AML-193 (cell line): ENCODE measurements at regions not wholly inside any gene's neighbourhood (a gene's known extent, or its start where the extent isn't known, plus 50 kb on each side); places are given as distances from the start of the nearest gene placed in this dataset.
A peak's percentile ranks its signal among the peaks of the same experiment; 100 is the strongest.
"Not testable (repeated sequence)": the region's sequence is repeated elsewhere in the genome, so short reads cannot be mapped to it uniquely, and the experiment has no call there.

ENCODE experiments used
- DNase-seq, 2 experiments: peaks; one replicate each; lab custom pipeline; 2025; lab: John Stamatoyannopoulos, UW

GRCh38 chr2:36302911-36303310, 52.7 kb upstream of the CRIM1 start:
- DNase-seq = no peak

- DNase-seq = no peak
These were observed 53.7 kb upstream of the CRIM1 start for GRCh38 chr2:36301843-36302242.

DNA sequence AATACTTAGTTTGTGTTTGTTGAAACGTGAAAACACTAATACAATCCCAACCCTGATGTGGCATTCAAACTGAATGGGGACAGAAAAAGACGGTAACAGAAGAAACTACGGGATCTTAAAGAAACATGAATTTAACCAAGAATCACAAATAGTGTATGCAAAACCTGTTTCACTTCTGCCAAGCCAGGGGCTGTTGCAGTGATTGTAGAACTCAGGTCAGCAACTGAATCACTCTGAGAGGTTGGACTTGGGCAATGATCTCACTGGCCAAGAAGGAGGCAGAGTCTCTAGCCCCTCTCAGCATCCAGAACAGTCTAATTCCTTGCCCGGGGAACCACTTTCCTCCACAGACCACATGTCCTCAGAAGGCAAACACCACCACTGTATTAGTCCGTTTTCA, 54.9 kb upstream of the CRIM1 start:
- no peak for DNase-seq

DNA sequence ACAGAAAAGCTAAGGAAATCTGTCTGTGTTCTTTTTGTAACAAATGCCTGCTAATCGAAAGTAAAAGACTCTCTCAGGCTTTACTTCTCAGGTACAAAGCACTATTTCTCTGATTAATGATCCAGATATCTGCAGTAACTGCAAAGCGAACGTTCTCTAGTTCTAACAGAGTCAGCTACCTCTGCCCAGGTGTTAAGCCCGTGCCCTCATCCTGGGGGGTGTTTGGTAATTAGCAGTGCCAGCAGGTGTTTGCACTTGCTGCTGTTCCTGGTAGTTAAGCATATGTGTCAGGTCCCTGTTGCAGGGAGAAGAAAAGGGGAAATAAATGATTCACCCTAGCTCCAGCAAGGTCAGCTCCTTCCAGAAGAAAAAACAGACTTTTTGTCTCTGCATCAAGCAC, 58.8 kb upstream of the CRIM1 start:
- DNase-seq = no peak

DNA sequence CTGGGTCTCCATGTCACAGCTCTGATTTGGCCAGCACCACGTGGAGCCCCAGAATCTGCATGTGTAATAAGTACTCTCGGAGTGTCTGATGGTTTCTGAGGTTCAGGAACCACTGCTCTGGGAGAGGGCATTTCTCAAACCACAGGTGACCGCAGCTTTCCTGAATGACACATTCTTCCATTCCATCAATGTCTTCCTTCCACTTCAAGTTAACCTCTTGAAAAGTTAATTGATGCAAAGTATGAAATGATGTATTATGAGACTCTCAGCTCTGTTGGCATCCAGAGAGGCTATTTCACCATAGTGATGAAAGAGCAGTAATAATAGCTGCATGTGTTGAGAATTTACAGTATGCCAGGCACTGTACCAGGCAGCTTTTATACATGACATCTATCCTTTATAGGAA, 61.3 kb upstream of the CRIM1 start:
- no peak for DNase-seq

DNA sequence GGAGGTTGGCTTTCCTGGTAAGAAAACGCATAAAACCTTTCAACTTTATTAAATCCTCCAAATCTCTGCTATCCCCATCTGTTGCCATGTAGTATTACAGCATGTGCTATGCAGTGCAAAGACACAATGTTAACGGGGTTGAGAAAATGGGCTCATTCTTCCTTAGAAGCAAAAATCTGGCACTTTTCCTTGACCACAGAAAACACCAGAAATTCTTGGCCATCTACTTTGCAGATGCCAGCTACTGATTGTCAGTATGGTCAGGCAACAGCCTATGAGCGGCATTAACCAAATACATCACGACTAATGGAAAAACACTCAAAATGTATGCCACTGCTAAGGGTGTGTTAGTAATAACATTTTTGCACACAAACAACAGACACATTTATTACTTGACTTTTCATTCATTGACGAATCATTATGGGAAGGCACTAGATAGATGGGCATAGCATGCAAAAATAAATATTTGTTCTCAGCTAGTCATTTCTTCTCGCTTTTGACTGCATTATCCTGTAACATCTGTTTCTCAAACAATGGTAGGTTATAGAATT, 65.2 kb upstream of the CRIM1 start:
- no peak for DNase-seq

DNA sequence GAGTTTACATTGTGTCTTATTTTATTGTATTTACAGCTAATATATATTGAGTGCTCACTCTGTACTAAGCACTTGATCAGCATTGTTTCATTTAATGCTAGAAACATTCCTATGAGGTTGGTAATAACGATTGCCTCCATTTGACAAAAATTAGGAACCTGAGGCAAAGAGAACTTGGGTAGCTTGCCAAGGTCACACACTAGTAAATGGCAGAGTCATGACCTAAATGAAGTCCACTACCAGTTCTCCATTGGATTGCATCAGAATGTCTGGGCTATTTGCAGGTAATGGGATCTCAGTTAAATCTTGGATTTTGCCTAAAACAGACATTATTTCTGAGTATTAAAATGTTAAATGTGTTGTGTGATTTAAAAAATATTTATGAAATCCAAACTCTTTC, 65.8 kb upstream of the CRIM1 start:
- DNase-seq = no peak

DNA sequence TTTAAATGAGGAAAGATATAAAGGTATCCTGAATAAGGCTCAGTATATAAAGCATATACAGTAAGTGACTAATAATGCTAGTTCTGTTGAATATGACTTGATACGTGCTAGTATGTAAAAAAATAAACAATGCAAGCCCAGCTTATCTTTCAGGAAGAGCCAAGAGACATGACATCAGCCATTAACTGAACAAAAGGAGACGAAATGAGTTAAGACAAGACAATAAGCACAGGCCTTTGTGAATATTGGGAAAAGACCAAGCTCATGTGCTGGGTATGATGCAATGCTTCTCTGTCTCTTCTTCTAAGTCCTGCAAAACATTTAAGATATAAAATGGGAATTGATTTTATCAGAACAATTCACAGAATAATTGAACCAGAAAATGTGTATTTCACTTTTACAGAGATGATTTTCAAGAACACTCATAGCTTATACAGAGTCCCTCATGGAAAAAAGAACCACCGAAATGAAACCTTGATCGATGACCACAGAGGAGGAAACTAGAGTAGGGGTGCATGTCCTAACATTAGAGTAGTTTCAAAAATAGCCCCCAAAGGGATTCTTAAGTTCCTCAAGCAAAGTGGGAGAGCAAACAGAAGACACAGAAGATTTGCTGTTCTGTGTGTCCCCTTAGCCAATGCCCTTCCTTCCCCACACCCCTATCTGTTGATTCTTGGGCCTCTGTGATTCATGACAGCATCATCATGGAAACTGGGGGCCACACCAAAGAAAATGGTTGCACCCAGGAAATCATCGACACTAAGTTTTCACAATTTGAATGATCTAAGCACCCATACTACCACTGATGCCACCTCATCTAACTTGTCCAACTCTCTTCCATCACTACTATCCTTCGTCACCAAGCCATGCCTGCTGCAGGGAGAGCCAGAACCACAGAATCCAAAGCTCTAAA, 68.0 kb upstream of the CRIM1 start:
- no peak for DNase-seq

- DNase-seq = not testable (repeated sequence)
These were observed 76.1 kb upstream of the CRIM1 start for GRCh38 chr2:36279506-36279905.

DNA sequence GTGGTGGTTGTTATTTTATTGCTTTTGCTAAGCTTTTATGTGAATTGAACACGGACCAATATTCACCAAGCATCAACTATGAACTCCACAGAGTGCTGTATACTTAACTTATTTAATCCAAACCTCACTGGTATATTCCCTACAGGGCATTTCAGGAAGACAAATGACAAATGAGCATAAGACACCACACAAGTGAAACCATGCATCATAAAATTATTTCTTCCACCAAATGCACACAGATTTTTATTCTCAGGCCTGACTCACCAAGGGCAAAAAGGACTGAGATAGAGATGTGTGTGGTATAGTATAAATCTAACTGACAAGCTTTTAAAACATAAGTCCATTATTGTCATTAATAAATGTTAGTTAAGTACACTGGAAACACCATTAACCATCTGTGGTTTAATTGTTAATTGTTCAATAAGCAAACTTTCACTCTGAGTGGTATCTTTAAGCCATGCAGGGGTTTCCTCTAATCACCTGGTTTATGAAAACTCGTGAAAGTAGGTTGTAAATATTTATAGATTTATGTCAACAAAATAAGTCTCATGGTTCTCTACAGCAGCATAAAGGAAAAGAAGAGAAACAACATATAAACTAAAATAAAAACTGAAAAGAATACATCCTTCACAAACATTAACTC, 77.6 kb upstream of the CRIM1 start:
- no peak for DNase-seq

DNA sequence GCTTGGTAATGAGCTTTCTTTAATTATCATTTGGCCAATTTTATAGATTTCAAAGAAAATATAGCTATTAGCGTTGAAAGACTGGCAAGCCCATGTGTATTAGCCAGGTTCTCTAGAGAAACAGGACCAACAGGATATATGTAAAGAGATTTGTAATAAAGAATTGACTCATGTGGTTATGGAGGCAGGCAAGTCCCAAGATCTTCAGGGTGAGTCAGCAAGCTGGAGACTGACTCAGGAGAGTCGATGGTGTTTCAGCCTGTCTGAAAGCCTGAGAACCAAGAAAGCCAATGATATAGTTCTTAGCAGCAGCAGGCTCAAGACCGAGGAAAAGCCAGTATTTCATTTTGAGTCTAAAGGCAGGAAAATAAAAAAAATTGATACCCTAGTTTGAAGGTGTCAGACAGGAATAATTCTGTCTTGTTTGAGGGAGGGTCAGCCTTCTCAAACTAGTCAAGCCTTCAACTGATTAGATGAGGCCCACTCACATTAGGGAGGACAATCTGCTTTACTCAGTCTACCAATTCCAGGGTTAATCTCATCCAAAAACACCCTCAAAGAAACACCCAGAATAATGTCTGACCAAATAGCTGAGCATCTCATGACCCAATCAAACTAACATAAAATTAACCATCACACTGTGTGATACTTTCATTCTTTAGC, 78.3 kb upstream of the CRIM1 start:
- no peak for DNase-seq

- DNase-seq = no peak
These were observed 84.3 kb upstream of the CRIM1 start for GRCh38 chr2:36271266-36271665.

- no peak for DNase-seq
These were observed 84.8 kb upstream of the CRIM1 start for GRCh38 chr2:36270758-36271157.

DNA sequence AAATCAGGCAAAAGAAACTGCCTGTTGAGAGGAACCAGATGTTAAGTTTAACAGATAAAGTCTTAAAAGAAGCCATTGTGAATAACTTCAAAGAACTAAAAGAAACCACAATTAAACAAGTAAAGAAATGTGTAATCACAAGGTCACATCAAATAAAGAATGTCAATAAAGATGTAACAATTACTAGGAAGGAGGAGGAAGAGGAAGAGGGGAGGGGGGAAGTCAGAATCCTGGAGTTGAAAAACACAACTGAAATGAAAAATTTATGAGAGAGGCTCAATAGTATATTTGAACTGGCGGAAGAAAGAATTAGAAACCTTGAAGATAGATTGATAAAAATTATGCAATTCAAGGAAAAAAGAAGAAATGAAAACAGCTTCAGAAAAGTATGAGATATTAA, 88.4 kb upstream of the CRIM1 start:
- no peak for DNase-seq

DNA sequence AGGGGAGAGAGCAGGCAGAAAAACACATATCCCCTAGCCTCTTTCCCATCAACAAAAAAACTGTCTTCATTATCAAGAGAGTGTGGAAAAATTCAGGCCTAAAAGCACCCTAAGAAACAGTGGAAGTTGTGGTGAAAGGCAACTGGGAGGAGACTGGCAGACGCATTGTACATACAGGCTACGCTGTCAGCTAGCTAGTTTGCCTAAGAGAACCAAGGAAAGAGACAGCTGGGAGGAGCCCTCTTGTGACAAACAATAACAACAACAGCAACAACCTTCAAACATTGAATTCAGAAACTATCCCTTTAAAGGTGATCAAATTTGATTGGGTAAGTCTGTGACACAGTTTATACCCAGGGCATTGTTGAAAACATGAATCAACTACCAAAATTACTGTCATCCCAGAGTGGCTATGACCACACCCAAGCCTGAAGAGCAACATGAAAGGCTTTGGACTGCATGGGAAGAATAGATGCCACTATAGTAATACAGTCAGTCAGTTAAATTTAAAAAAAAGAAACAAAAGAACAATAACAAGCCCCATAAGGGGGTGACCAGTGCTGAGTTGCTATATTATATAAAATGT, 88.9 kb upstream of the CRIM1 start:
- no peak for DNase-seq

DNA sequence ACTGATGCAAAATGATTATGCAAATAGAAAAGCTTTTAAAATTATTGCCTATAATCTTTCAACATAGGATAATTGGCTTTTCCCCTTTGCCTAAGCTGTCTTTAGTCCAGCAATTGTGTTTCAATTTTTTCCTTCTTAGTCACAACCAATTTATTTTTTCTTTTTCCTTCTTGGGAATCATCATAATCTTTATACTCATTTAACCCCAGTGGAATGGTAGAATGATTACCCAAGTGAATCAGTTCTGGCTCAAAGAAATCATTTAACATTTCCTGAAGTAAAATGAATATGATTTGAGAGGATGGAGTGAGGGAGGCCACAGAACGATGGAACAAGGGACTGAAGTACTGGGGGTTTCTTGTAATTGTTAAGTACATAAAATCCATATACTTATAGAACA, 93.0 kb upstream of the CRIM1 start:
- no peak for DNase-seq

- no peak for DNase-seq
These were observed 99.7 kb upstream of the CRIM1 start for GRCh38 chr2:36255863-36256262.

GRCh38 chr2:36253086-36253485, 102.5 kb upstream of the CRIM1 start:
- DNase-seq = no peak

DNA sequence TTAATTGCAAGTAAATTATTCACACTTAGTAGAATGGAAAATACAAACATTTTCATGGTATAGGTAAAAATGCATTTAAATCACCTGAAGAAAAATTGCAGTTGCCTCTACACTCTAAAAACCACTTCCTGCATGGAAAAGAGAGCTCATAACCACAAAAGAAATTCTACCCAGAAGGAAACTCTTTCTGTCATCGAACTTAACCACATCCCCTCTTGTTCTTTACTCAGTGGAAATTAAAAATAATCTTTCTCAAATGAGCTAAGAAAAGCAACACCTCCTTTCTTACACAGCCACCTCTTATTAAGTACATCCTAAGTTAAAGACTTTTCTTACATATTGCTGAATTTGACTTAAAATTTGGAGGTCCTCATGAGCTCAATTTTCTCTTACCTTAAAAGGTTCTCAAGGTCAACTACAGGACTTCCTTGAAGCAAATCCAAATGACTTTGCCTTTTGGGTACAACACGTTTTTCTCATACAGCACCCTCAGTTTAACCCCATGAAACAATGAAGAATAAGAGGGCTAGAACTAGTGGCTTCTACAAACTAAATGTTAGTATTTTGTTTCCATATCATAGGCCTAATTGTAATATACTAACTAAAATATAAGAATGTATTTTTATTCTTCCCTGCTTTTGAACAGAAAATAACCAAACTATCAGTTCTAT, 109.1 kb upstream of the CRIM1 start:
- DNase-seq = peak; percentile 84 to 86

DNA sequence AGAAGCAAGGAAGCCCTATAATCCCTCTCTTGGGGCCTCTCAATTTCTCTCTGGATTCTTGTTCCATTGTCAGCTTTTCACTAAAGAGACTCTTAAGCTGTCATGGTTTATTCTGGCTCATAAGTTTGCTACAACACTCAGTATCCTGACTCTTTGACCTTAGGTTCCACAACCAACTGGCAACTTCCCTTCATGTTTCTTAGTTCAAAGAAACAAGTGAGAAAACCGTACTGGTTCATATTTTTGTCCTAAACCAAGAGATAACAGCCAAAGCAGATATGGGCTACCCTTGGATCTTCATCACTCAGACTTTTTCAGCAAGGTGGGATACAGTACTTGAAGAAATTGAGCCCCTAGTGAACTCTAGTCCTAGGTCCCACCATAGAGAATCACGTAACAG, 109.9 kb upstream of the CRIM1 start:
- DNase-seq = peak; percentile 65 to 69

GRCh38 chr2:36238106-36238505, 117.5 kb upstream of the CRIM1 start:
- no peak for DNase-seq

- no peak for DNase-seq
These were observed 119.7 kb upstream of the CRIM1 start for GRCh38 chr2:36235882-36236281.
